Kidney tubule cell (primary cell): ENCODE measurements at regions not wholly inside any gene's neighbourhood (a gene's known extent, or its start where the extent isn't known, plus 50 kb on each side); places are given as distances from the start of the nearest gene placed in this dataset.
"Not testable (repeated sequence)": the region's sequence is repeated elsewhere in the genome, so short reads cannot be mapped to it uniquely, and the experiment has no call there.

Source experiments
- DNase-seq: peaks from one replicate; pipeline ENCODE4 v3.0.0-alpha.2; 2018; ENCODE audit warnings: low spot score

GRCh38 chr4:123159479-123159878, 237.1 kb upstream of the NUDT6 start:
- no peak for DNase-seq

DNA sequence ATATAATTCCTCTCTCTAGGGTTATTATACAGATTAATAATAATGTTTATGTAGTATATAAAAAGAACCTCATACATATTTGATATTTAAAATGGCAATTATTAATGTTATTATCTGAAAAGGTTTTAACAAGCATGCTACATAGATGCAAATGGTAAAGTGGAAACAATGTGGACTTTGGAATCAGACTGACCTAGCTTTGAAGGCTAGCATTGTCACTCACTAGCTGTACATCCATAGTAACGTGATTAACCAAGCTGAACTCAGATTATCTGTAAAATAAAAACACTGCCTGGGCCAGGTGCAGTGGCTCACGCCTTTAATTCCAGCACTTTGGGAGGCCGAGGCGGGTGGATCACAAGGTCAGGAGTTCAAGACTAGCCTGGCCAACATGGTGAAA, 233.7 kb upstream of the SPRY1 start:
- DNase-seq = no peak

- DNase-seq = no peak
Measured at GRCh38 chr4:123163501-123163900, 233.1 kb upstream of the SPRY1 start.

DNA sequence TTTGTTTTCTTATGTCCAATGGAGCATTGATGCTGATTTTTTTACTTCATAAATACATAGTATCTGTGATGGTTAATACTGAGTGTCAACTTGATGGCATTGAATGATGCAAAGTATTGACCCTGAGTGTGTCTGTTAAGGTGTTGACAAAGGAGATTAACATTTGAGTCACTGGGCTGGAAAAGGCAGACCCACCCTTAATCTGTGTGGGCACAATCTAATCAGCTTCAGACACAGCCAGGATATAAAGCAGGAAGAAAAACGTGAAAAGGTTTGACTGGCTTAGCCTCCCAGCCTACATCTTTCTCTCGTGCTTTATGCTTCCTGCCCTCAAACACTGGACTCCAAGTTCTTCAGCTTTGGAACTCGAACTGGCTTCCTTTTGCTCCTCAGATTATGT, 230.6 kb upstream of the SPRY1 start:
- DNase-seq = no peak

DNA sequence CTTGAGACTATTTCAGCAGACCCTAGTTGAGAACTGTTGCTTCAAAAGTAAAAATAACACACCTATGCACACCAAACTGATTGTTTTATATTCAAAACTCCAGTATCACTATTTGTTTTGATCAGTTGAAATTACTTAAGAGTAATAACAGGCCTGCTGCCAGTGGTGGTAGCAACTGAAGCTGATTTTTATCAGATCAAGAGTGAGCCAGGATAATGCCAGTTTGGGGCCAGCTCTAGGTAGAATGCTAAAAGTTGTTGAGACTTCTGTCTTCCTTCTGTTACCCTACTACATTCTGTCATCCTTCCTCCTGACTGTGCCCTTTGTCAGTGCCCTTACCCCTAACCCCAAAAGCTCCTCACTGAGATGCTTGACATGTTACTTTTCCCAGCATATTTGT, 228.7 kb upstream of the SPRY1 start:
- DNase-seq = no peak

DNA sequence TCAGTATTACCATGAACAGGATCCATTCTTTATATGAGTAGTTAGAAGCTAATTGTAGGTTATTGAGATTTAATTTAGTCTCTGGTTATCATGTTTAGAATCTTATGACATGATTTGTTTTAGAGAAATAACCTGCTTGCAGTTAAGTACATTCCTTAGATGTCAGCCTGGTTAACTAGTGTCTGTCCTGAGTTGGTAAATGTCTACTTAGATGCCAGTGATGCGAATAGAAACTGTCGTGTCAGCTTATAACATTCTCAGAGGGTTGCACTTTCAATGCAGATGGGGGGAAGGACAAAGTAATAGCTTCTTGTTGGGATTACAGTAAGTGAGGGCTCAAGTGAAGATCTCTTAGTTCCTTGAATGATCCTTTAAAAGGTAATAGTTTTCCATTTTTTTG, 227.8 kb upstream of the SPRY1 start:
- peak; percentile 55 for DNase-seq

DNA sequence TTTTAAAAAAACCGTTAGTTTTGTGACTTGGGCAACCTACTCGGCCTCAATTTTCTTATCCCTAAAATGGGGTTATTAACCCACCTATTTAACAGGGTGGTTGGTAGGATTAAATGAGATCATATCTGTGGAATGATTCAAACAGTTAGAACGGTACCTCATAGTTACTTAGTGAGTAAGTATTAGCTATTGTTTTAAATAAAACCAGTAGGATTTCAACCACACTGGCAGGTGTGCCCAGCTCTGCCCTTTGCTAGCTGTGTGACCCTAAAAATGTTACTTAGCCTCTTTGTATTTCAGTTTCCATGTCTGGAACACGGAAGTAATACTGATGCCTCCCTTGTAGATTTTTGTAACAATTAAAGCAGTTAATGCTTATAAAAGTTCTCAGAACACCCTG, 225.8 kb upstream of the SPRY1 start:
- peak; percentile 11 for DNase-seq

DNA sequence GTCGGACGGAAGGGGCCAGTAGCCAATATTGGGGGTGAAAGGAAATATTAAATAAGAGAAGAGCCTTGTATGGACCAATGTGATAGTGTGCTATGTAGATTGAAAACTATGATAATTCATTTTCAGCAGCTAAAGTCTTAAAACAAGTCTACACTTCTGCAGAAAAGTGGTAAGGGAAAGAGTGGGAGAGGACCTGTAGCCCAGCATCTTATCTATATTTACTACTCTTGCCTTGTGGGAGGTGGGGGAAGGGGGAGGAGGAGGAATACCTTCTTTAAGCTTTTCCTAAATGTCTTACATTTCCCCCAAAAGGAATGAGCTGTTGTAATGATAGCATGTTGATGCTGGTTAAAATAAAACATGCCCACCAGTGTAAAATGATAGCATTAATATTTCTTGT, 220.0 kb upstream of the SPRY1 start:
- DNase-seq = no peak

DNA sequence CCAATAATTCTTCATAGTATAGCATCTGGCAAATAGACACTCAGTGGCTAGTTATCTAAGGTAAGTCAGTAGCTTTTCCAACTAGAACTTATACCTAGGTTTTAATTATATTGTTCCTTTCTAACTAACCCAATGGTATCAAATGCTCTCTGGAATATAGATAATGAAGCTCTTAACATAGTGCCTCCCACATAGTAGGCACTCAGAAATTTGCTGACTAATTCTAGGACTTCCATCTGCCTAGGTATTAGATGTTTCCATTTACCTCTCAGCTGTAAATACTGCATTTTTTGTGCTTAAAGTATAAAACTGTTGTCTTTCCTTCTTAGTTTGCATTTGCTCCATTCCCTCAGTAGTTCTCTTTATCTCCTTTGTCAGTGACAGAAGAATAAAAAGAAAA, 214.3 kb upstream of the SPRY1 start:
- DNase-seq = no peak

- no peak for DNase-seq
Measured at GRCh38 chr4:123183308-123183707, 213.3 kb upstream of the SPRY1 start.

GRCh38 chr4:123183754-123184153, 212.8 kb upstream of the SPRY1 start:
- DNase-seq = not testable (repeated sequence)

DNA sequence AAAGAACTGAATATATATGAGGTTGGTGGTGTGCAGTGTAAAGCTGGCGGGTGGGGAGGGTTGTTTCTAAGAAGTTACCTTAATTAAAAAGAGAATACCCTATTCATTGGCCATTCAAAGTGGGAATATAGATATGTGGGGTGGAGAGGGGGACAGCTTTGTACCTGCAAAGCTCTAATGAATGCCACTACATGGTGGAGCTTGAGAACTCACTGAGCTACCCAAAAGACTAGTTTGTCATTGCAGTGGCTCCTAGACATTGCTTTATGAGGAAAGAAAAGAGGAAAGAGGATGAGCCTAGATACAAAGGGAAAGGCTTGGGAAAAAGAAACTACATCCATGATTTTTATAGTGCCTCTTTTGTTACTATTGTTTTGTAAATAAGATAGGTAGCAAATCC, 209.9 kb upstream of the SPRY1 start:
- DNase-seq = no peak

DNA sequence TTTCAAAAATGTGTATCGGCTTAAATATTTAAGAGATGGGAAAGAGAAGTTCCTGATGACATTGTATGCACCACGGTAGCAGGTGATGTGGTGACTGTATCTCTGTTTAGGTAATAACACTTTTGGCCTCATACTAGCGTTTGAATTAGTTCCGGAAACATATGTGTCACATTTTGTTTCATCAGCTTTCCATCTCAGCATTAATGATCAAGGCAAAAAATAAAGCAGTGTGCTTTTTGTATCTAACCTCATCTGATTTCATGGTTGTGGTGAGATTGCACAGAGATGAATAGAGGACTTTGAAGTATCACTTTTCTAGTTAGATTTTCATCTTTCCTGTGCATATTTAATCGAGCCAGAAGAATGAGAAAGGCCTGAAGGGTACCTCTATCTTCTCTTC, 206.4 kb upstream of the SPRY1 start:
- no peak for DNase-seq

GRCh38 chr4:123191728-123192127, 204.9 kb upstream of the SPRY1 start:
- no peak for DNase-seq

GRCh38 chr4:123193802-123194367, 202.7 kb upstream of the SPRY1 start:
- no peak for DNase-seq

DNA sequence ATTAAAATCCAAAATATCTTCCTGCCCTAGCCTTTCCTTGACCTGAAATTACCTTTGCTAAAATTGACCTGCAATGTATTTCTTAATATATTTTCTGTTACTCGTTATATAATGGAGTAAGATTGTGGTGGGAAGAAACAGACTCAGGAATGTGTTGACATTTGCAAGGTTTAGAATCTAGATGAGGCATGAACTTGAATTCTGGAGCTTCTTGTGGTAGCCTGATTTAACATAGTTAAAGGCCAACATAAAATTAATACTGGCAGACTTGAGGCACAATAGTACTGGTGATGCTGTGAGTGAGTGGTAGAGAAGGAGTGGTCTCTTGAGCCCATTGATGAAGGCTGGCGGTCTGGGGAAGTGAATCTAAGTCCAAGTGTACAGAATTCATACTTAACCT, 197.9 kb upstream of the SPRY1 start:
- DNase-seq = no peak

DNA sequence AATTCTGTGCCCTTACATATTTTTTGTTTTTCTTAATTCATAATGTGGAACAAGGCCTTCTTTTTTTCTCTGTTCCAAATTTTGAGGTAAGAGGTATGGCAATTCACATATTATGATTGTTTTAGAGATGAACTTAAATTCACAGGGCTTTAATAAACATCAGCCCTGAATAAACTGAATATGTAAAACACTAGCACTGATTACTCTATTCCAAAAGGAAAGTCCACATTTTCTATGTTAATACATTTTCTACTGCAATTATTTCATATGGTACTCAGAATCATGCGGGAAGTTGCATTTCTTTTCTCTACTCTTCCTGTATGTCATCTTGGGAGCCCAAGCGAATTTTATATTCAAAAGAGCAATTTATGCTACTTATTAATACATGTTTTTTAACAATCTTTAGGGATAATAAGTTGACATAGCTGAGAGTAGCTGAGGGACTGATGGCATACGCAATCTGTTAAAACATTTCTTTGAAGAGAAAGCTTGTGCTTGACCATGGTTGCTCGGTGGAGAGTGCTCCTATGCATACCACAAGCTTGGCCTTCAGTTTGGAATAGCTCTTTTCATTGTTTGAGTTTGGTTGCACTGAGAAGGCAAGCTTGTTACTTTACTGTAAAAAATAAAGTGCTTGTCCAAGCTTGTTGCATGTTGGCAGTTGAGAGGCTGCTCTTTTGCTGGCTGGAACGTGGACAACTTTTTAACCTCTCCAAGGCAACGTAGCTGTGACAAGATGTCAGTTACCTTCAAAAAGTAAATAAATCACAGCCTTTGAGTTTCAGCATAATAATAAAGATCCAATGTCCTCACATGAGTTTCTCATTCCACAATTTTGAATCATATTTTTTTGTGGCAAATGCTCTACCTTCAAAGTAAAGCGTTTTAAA, 196.3 kb upstream of the SPRY1 start:
- no peak for DNase-seq

DNA sequence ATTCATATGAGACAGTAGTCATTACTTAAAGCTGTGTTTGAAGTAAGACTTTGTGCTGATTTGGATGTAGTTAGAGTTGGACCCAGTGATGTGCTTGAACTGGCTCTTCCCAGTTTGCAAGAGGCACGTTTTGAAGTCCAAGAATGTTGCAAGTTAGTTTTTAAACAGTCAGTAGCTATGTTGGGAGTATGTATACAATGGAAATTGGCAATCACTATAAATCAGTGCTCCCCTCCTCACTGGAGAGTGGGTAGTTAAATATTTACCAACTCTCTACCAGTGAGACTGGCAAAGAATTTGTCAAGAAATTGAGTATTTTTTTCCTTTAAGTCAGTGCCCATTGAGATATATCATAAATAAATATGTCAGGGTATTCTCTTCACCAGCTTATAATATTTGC, 191.9 kb upstream of the SPRY1 start:
- DNase-seq = no peak

GRCh38 chr4:123206016-123206415, 190.6 kb upstream of the SPRY1 start:
- no peak for DNase-seq

GRCh38 chr4:123209436-123209835, 187.2 kb upstream of the SPRY1 start:
- peak; percentile 7 for DNase-seq

- peak; percentile 22 for DNase-seq
Measured at GRCh38 chr4:123215536-123215935, 181.1 kb upstream of the SPRY1 start.

- no peak for DNase-seq
Measured at GRCh38 chr4:123216543-123216942, 180.1 kb upstream of the SPRY1 start.

GRCh38 chr4:123216946-123217345, 179.6 kb upstream of the SPRY1 start:
- no peak for DNase-seq

DNA sequence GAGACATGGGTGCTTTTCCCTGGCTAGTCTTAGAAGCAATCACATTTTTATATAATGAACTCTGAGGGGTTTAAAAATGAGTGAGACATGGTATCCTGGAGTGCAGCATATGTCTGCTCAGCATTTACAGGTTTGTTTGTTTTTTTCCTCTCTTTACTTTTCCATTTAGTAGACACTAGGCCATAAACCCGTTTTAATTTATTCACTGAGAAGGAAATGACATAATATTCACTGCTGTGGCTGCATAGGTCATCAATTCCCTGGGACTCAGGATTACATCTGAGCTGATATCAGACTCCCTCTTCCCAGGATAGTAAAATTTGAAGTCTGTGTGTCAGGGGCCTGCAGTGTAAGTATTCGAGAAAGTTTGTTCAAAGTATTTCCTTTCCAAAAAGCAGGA, 178.9 kb upstream of the SPRY1 start:
- peak; percentile 11 for DNase-seq
